ENCODE measurements at regions not wholly inside any gene's neighbourhood (a gene's known extent, or its start where the extent isn't known, plus 50 kb on each side); places are given as distances from the start of the nearest gene placed in this dataset.

- no peak for TF ChIP-seq SMC3 (conservative IDR thresholded peaks at IDR 0.05; ENCODE audit: poor library complexity)
- TF ChIP-seq, protein P1, sequence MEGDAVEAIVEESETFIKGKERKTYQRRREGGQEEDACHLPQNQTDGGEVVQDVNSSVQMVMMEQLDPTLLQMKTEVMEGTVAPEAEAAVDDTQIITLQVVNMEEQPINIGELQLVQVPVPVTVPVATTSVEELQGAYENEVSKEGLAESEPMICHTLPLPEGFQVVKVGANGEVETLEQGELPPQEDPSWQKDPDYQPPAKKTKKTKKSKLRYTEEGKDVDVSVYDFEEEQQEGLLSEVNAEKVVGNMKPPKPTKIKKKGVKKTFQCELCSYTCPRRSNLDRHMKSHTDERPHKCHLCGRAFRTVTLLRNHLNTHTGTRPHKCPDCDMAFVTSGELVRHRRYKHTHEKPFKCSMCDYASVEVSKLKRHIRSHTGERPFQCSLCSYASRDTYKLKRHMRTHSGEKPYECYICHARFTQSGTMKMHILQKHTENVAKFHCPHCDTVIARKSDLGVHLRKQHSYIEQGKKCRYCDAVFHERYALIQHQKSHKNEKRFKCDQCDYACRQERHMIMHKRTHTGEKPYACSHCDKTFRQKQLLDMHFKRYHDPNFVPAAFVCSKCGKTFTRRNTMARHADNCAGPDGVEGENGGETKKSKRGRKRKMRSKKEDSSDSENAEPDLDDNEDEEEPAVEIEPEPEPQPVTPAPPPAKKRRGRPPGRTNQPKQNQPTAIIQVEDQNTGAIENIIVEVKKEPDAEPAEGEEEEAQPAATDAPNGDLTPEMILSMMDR (IDR thresholded peaks at IDR 0.05; ENCODE audit: poor library complexity, severe bottlenecking): no peak
- TF ChIP-seq EP300 (conservative IDR thresholded peaks at IDR 0.05; ENCODE audit: poor library complexity, severe bottlenecking): peak; percentile 56
- no peak for TF ChIP-seq EZH2 (IDR thresholded peaks at IDR 0.05; ENCODE audit: borderline replicate concordance, insufficient read depth, low read length, poor library complexity, severe bottlenecking)
- peak; percentile 28 for TF ChIP-seq POLR2AphosphoS5 (IDR thresholded peaks at IDR 0.05)
- no peak for TF ChIP-seq RAD21 (conservative IDR thresholded peaks at IDR 0.05)
- peak; percentile 74 for TF ChIP-seq REST (IDR thresholded peaks at IDR 0.05; ENCODE audit: borderline replicate concordance)
- TF ChIP-seq TAF1 (IDR thresholded peaks at IDR 0.05; ENCODE audit: low read depth): no peak
- TF ChIP-seq MXI1 (conservative IDR thresholded peaks at IDR 0.05; ENCODE audit: poor library complexity, severe bottlenecking): no peak
- Histone ChIP-seq H3K36me3 (ENCODE audit: insufficient read depth, low read length) (no peaks in the 10 kb centered on the region), H3K4me3 (ENCODE audit: low read length) (peak overlapping the region; percentile 44), H3K27ac (ENCODE audit: low read length) (peak overlapping the region; percentile 95), H3F3A (ENCODE audit: insufficient read depth, low read length, poor library complexity, severe bottlenecking) (no peaks in the 10 kb centered on the region), H4K20me1 (ENCODE audit: insufficient read depth) (no peaks in the 10 kb centered on the region), H3K9me2 (ENCODE audit: insufficient read depth, low read length) (no peaks in the 10 kb centered on the region), H3K4me2 (ENCODE audit: low read length) (peak overlapping the region; percentile 44), H2AFZ (ENCODE audit: low read depth, low read length) (peak overlapping the region; percentile 30), H3K9ac (ENCODE audit: low read length) (peak overlapping the region; percentile 65), H3K9me3 (ENCODE audit: low read length) (no peaks in the 10 kb centered on the region), H3K27me3 (ENCODE audit: insufficient read depth, low read depth, low read length) (no peaks in the 10 kb centered on the region), H3K79me2 (replicated peaks; ENCODE audit: insufficient read depth, low read length) (no peaks in the 10 kb centered on the region)
These were observed 68.4 kb upstream of the SMARCA2 start for GRCh38 chr9:1946526-1947283.

DNA sequence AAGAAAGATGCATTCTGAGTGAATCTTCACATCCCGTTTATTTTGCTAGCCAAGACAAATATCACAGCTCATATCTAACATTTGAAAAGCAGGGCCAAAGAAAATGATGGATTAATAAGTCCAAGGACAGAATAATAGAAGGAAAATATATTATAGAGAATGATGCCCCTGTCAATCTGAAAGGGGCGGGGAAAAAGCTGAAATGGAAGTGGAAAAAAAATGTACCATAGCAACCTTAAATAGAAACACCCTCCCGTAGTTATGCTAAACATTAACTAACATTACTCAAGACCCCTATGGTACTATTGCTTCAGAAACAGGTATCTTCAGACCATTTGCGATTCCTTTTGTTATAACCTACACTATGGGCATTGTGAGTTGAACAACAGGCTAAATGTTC lies 67.7 kb upstream of the SMARCA2 start:
- Histone ChIP-seq H4K20me1 (ENCODE audit: insufficient read depth) (no peaks in the 10 kb centered on the region), H3K27ac (ENCODE audit: low read length) (peak overlapping the region; percentile 95), H3K79me2 (replicated peaks; ENCODE audit: insufficient read depth, low read length) (no peaks in the 10 kb centered on the region), H3K9me2 (ENCODE audit: insufficient read depth, low read length) (no peaks in the 10 kb centered on the region), H2AFZ (ENCODE audit: low read depth, low read length) (peak overlapping the region; percentile 30), H3K4me2 (ENCODE audit: low read length) (peak overlapping the region; percentile 18), H3K9ac (ENCODE audit: low read length) (peak overlapping the region; percentile 65), H3K4me3 (ENCODE audit: low read length) (peak overlapping the region; percentile 44), H3K36me3 (ENCODE audit: insufficient read depth, low read length) (no peaks in the 10 kb centered on the region), H3K27me3 (ENCODE audit: insufficient read depth, low read depth, low read length) (no peaks in the 10 kb centered on the region), H3F3A (ENCODE audit: insufficient read depth, low read length, poor library complexity, severe bottlenecking) (no peaks in the 10 kb centered on the region), H3K9me3 (ENCODE audit: low read length) (no peaks in the 10 kb centered on the region)
- peak; percentile 35 for TF ChIP-seq TAF1 (IDR thresholded peaks at IDR 0.05; ENCODE audit: low read depth)
- no peak for TF ChIP-seq REST (IDR thresholded peaks at IDR 0.05; ENCODE audit: borderline replicate concordance)

Data from neural cell (in vitro differentiated cells).